Stimulated activated CD4-positive, alpha-beta T cell treated with anti-CD3 and anti-CD28 coated beads, Interleukin-2, amount 100 ng/mL, for 4 hours (primary cell): ENCODE measurements at regions not wholly inside any gene's neighbourhood (a gene's known extent, or its start where the extent isn't known, plus 50 kb on each side); places are given as distances from the start of the nearest gene placed in this dataset.

Experiments used
- DNase-seq: peaks from one replicate; pipeline ENCODE4 v3.0.0-alpha.2; 2020; ENCODE audit warnings: low read depth

DNA sequence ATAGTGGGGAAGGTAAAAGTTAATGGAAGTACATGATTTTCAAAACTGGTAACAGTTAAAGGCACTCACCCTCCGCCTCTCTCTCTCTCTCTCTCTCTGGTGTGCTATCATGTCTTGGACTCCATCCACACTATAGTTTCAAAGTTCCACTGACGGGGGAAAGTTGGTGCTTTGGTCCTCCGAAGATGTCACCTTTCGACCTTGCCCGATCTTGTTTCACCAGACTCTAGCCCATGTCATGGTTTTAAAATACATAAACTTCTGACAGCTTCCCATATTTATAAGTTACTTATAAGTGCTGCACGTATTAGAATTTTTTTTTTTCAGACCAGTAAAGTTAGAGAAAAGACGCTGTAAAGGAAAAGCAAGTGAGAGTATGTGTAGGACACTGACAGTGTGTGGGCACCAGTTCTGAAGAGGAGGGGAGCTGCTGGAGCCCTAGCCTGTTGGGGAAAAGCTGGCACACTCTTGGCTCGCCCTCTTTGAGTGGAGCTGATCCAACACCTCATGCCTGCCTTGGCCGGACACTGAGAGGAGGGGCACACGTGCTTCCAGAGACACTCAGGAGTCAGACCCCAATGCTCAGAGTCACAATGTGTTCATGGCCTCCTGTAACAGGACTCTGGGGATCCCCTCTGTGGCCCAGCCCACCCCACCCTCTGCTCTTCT lies 200.5 kb upstream of the TPM1 start:
- no peak for DNase-seq

DNA sequence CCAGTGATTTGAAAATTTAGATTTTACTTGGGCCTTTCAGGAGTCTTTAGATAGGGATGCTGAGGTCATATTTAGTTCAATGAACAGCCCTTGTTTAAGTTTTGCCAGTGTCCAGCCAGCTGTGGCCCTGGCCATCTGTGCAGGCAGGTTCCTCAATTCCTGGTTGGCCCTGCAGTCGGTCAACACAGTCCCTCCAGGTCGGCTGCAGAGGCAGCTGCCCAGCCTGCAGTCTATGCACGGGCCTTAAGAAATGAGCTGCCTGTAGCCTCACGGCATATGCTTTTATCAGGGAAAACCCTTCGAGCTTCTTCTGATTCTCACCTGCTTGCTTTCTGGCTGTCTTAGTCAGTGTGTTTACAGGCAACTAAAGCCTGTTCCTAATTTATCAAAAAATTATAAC lies 199.2 kb upstream of the TPM1 start:
- no peak for DNase-seq

- no peak for DNase-seq
These were observed 197.8 kb upstream of the TPM1 start for GRCh38 chr15:62844564-62845240.

DNA sequence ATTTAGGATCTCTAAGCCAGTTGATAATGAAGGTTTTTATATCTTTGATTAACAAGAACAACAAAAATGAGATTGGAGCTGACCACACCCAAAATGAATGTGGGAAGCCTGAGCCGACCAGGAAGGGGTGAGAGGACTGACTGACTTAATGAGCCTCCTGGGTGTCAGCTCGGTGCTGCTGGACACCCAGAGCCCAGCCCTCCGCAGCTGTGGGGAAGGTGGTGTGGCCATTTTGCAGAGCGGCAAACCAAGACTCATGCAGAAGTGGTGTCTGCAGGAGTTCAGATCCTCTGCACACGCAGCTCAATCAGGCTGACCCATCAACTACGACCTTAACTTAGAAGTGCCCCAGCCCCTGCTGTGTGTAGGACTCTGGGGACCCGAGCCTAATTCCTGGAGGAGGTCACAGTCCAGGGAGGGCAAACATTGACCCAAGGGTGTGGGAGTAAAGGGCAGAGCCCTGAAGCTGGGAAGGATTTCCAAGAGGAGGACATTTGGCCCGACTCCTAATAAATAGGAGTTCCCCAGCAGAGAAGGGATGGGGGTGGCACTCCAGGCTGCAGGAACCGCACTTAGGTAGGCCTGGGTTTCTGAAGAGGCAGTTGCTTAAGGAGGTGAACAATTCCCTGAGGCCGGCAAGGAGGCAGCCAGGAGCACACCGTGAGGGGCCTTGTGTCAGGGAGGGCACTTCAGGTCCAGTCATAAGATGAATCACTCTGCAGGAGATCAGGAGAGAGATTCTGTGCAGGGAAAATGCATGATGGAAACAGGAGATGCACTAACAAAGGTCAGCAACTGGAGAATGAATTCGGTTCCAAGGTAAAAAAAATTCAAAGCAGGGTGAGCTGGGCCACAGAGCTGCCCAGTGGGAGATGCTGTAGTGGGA lies 197.1 kb upstream of the TPM1 start:
- DNase-seq = no peak

DNA sequence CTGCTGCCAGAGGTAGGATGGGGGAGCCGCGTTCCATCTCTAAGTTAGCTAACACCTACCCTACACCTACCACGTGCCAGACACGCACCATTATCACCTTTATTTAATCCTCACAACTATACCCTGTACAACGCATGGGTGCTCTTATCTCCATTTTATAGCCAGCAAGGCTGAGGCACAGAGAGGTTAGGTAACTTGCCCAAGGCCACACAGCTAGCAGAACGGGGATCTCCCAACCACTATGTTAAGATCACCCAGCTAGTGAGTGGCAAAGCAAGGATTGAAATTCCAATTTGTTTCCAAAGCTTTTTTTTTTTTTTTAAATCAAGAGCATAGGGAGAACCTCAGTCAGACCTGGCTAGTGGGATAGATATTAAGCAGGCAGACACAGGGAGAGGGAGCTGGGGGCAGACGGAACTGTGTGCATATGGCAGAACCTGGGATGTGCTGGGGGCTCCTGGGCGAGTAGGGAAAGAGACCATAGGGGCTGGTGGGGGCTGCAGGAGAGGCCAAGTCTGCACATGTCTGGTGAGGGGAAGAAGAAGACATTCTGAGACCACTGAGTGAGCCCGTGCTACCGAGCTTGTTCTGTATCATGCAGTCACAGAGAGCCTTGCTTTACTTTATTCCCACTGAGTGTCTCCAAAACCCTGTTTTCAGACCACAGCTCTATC lies 196.3 kb upstream of the TPM1 start:
- DNase-seq = no peak

DNA sequence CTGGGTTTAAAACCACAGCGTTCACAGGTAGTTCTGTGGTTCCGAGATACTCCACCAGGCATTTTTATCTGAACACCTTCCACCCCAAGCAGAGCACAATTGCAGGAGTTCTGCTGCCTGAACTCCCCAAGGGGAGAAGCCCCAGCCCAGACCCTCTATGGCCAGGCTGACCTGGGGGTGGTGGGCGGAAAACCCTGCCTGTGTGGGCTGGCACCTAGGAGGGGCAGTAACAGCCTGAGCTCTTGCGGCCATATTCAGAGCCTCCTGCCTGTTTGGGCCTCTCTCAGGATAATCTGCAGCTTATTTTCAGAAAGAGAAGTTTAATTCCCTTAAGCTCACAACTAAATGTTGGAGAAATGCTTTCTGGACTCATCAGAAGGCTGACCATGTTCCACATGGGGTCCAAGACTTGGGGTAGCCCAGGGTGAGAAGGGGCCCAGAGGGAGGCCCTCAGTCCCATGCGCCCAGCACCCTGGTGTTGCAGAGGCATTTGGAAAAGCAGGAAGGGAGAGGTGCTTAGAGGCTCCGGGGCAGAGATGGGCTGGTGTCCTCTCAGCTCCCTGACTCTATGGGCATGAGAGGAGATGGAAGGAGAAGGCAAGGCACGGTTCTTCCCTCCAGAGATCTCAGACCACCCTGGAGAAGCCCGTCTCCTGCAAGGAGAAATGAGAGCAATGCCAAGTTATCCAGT lies 195.6 kb upstream of the TPM1 start:
- no peak for DNase-seq

DNA sequence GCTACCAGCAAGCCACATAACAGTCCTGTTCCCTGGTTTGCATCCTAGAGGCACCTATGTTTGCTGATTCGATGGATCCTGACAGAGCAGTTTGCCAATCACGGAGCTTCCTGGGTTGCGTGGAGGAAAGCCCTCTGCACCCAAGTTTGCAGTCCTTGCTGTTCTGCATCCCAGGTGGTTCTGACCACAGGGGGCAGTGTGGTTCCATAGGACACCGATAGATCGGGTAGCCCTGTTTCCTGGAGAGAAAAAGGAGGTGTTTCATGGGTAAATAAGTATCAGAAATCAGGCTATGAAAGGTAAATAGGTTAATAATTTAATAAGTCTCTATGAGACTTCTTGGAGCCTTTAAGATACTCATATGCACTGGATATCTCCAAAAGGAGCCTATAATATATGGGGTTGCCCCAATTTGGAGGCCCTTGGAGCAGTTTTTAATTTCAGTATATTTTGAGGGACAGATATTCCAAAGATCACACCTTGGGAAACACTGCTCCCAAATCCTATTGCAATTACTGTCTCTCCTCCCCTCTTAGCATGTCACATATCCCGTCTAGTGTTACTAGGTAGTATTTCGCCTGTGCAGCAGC lies 194.6 kb upstream of the TPM1 start:
- peak; percentile 4 for DNase-seq

DNA sequence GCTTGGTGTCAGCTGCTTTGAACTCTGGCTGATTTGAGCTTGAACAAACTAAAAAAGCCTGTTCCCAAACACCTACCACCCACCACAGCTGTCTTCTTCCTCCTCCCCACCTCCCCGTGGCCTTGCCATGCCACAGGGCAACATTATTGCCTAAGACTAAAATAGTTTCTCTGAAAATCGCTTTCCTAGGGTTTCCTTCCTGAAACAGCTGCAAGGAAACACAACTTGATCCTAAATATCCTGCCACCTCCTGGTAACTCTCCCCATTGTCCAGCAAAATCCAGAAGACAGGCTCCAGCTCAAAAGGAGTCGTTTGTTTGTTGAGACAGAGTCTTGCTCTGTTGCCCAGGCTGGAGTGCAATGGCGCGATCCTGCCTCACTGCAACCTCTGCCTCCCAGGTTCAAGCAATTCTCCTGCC lies 193.9 kb upstream of the TPM1 start:
- DNase-seq = no peak

GRCh38 chr15:62849316-62850106 lies 193.0 kb upstream of the TPM1 start:
- no peak for DNase-seq

- no peak for DNase-seq
These were observed 192.2 kb upstream of the TPM1 start for GRCh38 chr15:62850318-62850717.

DNA sequence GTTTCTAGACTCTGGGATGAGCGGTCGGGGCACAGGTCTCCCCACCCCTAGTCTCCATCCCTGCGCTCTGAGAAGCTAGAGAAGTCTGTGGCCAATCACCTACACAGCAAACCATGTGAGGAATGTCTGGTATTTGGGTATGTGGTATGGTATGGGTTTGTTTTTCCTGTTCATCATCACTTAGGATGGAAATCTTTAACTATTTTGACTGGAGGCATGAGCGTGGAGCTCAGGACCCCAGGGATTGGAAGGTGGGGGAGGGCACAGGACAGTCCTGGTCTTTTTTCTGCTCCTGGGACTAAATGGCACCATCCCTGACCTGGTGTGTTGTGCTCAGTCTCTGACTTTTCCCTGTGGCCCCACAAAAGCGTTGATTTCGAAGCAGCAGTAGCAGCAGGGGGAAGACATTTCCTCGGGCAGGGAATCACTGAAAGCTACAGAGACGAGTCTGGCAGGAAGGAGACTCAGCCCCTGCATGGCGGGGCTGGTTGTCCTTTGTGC lies 191.7 kb upstream of the TPM1 start:
- no peak for DNase-seq

DNA sequence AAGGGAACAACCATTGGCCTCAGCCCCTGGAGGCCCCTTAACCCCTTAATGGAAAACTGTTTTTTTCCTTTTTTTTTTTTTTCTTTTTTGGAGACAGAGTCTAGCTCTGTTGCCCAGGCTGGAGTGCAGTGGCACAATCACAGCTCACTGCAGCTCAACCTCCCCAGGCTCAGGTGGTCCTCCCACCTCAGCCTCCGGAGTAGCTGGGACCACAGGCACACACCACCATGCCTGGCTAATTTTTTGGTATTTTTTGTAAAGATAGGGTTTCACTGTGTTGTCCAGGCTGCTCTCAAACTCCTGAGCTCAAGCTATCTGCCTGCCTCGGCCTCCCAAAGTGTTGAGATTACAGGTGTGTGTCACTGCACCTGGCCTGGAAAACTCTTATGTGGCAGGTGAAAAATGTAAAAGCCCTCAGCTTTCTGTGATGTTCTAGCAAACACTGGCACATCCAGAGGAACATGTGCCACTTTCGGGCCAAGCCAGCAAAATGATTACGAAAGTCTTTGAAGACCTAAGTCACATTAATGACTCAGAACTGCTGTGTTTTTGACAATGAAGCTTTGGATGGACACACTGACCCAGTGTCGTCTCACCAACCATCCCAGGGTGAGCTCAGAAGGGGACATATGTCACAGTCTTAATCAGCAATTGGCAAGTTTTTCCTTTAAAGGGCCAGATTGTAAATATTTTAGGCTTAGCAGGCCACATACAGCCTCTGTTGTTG lies 189.3 kb upstream of the TPM1 start:
- no peak for DNase-seq

GRCh38 chr15:62853841-62854225 lies 188.7 kb upstream of the TPM1 start:
- no peak for DNase-seq

GRCh38 chr15:62854420-62855084 lies 188.0 kb upstream of the TPM1 start:
- no peak for DNase-seq

DNA sequence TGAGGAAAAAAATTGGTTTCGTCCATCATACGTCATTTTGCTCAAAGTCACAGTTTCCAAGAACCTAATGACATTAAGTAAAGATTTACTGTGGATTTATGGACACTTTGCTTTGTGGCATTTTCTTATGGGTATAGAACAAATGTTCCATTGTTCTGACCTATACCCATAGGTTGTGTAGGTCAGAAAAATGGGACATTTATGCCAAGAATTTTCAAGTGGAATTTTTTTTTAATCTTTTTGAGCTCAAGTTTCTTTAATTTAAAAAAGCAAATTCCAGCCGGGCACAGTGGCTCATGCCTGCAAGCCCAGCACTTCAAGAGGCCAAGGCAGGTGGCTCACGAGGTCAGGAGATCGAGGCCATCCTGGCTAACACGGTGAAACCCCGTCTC lies 187.5 kb upstream of the TPM1 start:
- DNase-seq = no peak

GRCh38 chr15:62856466-62857246 lies 185.9 kb upstream of the TPM1 start:
- DNase-seq = no peak

- no peak for DNase-seq
These were observed 185.1 kb upstream of the TPM1 start for GRCh38 chr15:62857411-62857853.

DNA sequence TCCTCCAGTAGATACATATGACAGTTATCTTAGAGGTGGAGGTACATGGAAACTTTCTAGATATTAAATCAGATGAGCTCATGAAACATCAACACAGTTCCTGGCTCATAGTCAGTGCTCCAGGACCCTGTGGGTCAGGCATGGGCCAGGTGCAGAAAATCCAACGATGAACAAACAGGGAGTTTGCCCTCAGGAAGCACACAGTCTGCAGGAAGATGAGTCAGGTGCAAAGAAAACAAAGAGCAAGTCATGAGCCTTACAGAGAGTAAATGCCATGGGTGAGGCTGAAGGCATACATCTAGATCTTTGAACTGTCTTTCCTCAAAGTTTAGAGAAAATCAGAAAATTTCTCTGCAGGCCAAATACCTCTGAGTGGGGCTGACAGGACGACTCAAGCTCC lies 184.2 kb upstream of the TPM1 start:
- no peak for DNase-seq
